VCaP (cell line): ENCODE measurements at regions not wholly inside any gene's neighbourhood (a gene's known extent, or its start where the extent isn't known, plus 50 kb on each side); places are given as distances from the start of the nearest gene placed in this dataset.

ENCODE experiments used
- H3K27ac ChIP-seq: fragments of 450-650 bp; 2 replicates; pipeline ENCODE4 v1.5.1; 2017
- CTCF ChIP-seq: fragments of 450-650 bp; conservative IDR thresholded peaks from 2 replicates; pipeline ENCODE4 v1.5.1; 2017; ENCODE audit warnings: mild to moderate bottlenecking, moderate library complexity

GRCh38 chr4:38255572-38255971 lies 295.4 kb downstream of the PTTG2 start:
- H3K27ac ChIP-seq, result peak overlapping the region; percentile 41; the same call in 1 of the 2 replicates
- no peak for TF ChIP-seq CTCF

- no peak for TF ChIP-seq CTCF
- no peak overlapping the region for H3K27ac ChIP-seq
Observed at GRCh38 chr4:38266616-38267015, 306.4 kb downstream of the PTTG2 start.

GRCh38 chr4:38268108-38268820 lies 308.1 kb downstream of the PTTG2 start:
- TF ChIP-seq CTCF, result no peak
- no peak overlapping the region for H3K27ac ChIP-seq

GRCh38 chr4:38268837-38269236 lies 308.6 kb downstream of the PTTG2 start:
- TF ChIP-seq CTCF, result no peak
- no peak overlapping the region for H3K27ac ChIP-seq

GRCh38 chr4:38273407-38273806 lies 313.2 kb downstream of the PTTG2 start:
- no peak for TF ChIP-seq CTCF
- H3K27ac ChIP-seq, result no peak overlapping the region

- TF ChIP-seq CTCF, result no peak
- no peak overlapping the region for H3K27ac ChIP-seq
Observed at GRCh38 chr4:38275331-38276100, 315.3 kb downstream of the PTTG2 start.

GRCh38 chr4:38278255-38278654 lies 318.1 kb downstream of the PTTG2 start:
- no peak overlapping the region for H3K27ac ChIP-seq

More at GRCh38 chr4:38278255-38278654, 318.1 kb downstream of the PTTG2 start:
- TF ChIP-seq CTCF, result no peak
